Body of pancreas (tissue), 4 donors: ENCODE measurements at regions not wholly inside any gene's neighbourhood (a gene's known extent, or its start where the extent isn't known, plus 50 kb on each side); places are given as distances from the start of the nearest gene placed in this dataset.

Experiments
- ATAC-seq: fragments of 150-250 bp; one replicate; pipeline ENCODE4 v1.9.1; 2016
- DNase-seq, 4 donors: peaks; one replicate each; pipeline ENCODE4 v3.0.0-alpha.2; 2019
- H3K27ac ChIP-seq, 4 donors: fragments of 200-600 bp; sonication (generic); 1 replicate in 3 of 4; 2 replicates in 1 of 4; pipeline versions ENCODE4 v1.5.1 to v1.6.1; 2016 to 2019; ENCODE audit warnings: mild to moderate bottlenecking in 1 of 4, mixed read lengths in 1 of 4, moderate library complexity in 1 of 4
- H3K27me3 ChIP-seq, 2 donors: fragments of 200-600 bp; sonication (generic); one replicate each; pipeline ENCODE4 v1.6.0; 2016; ENCODE audit warnings: mild to moderate bottlenecking in 1 of 2
- H3K36me3 ChIP-seq, 2 donors: fragments of 200-600 bp; sonication (generic); replicated peaks in 1 of 2; 2 replicates each; pipeline ENCODE4 v1.5.1; 2016; ENCODE audit warnings: low read depth in 2 of 2; ENCODE audit not compliant: insufficient read depth in 1 of 2
- H3K4me1 ChIP-seq: fragments of 200-600 bp; sonication (generic); one replicate; pipeline ENCODE4 v1.6.0; 2016
- H3K4me3 ChIP-seq, 2 donors: fragments of 200-600 bp; sonication (generic); 1 replicate in 1 of 2; 2 replicates in 1 of 2; pipeline ENCODE4 v1.5.1; 2016 to 2019
- H3K9me3 ChIP-seq, 3 donors: fragments of 200-600 bp; sonication (generic); 1 replicate in 2 of 3; 2 replicates in 1 of 3; pipeline ENCODE4 v1.5.1; 2016
- CTCF ChIP-seq, 7 experiments: fragments of 450-650 bp in 4 of 7; fragments of 200-600 bp in 3 of 7; sonication (generic) in 3 of 7; IDR thresholded peaks; one replicate each; pipeline ENCODE4 v1.5.1; 2016 to 2019; ENCODE audit warnings: antibody characterized with exemption in 7 of 7
- POLR2A ChIP-seq, 3 donors: fragments of 450-650 bp; IDR thresholded peaks; one replicate each; pipeline ENCODE4 v1.6.1; 2016; ENCODE audit warnings: antibody characterized with exemption in 3 of 3, mild to moderate bottlenecking in 2 of 3
- WGBS, 2 donors: methylation state at CpG; one replicate each; pipeline ENCODE4 v1.1.5; 2017; 5-methylcytosine and 5-hydroxymethylcytosine counted together
- intact Hi-C: fragments of 100-400 bp; cut with DNase I; formaldehyde crosslinking; loops from one replicate; pipeline ENCODE4 v1.15.1; 2023

- intact Hi-C loops = no loop called here
- WGBS, 2 donors = 71 to 73% methylated on average over 4 of the region's 4 CpGs
- H3K9me3 ChIP-seq = no peaks in the 10 kb centered on the region
- TF ChIP-seq POLR2A (IDR thresholded peaks at IDR 0.05) (no peak), CTCF (IDR thresholded peaks at IDR 0.05) (no peak)
- ATAC-seq (no peak), DNase-seq (no peak)
- H3K27me3 ChIP-seq = no peaks in the 10 kb centered on the region
- H3K36me3 ChIP-seq = no peaks in the 10 kb centered on the region
- H3K27ac ChIP-seq = no peak overlapping the region
- no peak overlapping the region for H3K4me3 ChIP-seq
- H3K4me1 ChIP-seq = no peaks in the 10 kb centered on the region
Observed at GRCh38 chr2:125274718-125275117, 1249.6 kb downstream of the CNTNAP5 start.

DNA sequence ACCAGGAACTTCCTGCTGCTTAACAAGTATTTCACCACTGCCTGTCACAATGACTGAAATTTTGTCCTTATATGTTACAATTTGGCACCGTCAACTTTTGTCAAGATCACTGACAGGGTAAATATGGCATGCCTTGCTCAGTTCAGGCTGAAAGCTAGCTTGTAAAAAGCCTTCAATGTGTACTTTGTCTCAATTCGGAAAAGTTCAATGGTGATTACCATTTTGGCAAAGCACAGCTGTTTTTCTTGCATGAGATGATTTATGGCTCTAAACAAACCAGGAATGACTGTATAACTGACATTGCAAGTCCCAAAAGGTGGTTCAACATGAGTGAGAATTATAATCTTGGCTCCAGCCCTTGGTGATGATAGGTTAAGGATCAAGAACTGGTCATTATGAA is 1255.2 kb downstream of the CNTNAP5 start:
- Histone ChIP-seq H3K27me3 (no peaks in the 10 kb centered on the region), H3K36me3 (no peaks in the 10 kb centered on the region), H3K4me3 (no peak overlapping the region), H3K4me1 (no peaks in the 10 kb centered on the region), H3K27ac (no peak overlapping the region), H3K9me3 (no peaks in the 10 kb centered on the region)
- intact Hi-C loops = no loop called here
- TF ChIP-seq POLR2A (IDR thresholded peaks at IDR 0.05) (no peak), CTCF (IDR thresholded peaks at IDR 0.05) (no peak)
- peak; percentile 68 for ATAC-seq
- DNase-seq = no peak
- 9 to 16% methylated on average over 2 of the region's 2 CpGs for WGBS, 2 donors

- Histone ChIP-seq H3K4me1 (no peaks in the 10 kb centered on the region), H3K4me3 (no peak overlapping the region), H3K27me3 (no peaks in the 10 kb centered on the region), H3K9me3 (no peaks in the 10 kb centered on the region), H3K36me3 (no peaks in the 10 kb centered on the region), H3K27ac (no peak overlapping the region)
- intact Hi-C loops = no loop called here
- TF ChIP-seq CTCF (IDR thresholded peaks at IDR 0.05) (no peak), POLR2A (IDR thresholded peaks at IDR 0.05) (no peak)
- ATAC-seq (no peak), DNase-seq (no peak)
- WGBS, 2 donors = 46 to 48% methylated on average over 1 of the region's 1 CpG
Observed at GRCh38 chr2:125281242-125281641, 1256.2 kb downstream of the CNTNAP5 start.

- Histone ChIP-seq H3K4me1 (no peaks in the 10 kb centered on the region), H3K4me3 (no peak overlapping the region), H3K9me3 (no peaks in the 10 kb centered on the region), H3K36me3 (no peaks in the 10 kb centered on the region), H3K27me3 (no peaks in the 10 kb centered on the region), H3K27ac (no peak overlapping the region)
- no peak for DNase-seq
- no peak for TF ChIP-seq CTCF (IDR thresholded peaks at IDR 0.05)
- TF ChIP-seq POLR2A (IDR thresholded peaks at IDR 0.05) = no peak
- intact Hi-C loops = no loop called here
- 52 to 76% methylated on average over 5 of the region's 5 CpGs for WGBS, 2 donors
- ATAC-seq = no peak
Observed at GRCh38 chr2:125296742-125297141, 1271.7 kb downstream of the CNTNAP5 start.

DNA sequence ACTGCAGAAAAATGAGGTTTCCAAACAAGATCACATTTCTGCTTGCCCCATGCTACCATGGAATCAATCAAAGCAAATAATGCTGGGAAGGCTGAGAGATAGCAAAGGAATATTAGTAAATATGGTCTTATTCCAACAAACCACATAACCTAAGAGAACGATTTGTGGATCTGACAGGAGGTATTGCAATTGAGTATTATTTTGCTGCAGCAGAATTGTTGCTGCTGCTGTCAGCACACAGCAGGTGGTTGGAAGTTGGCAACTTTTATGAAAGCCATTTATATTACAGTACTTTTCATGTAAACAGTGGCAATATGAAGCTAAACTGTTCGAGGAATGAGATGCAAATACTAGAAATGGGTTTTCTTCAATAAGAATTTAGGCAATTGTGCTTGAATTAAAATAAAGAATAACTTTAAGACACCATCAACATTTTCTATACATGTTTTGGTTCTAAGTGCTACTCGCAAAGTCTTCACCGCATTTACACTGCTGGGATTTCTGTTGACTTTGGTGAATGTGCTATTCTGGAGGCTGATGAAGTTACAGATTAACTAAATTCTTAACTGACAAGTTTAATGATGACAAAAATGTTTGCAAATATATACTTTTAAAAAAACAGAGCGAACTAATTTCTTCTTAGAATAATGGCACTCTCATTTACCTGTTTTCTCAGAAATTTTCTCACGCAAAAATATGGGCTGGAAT is 1285.7 kb downstream of the CNTNAP5 start:
- ATAC-seq (no peak), DNase-seq (no peak)
- no peaks in the 10 kb centered on the region for H3K27me3 ChIP-seq
- H3K9me3 ChIP-seq = no peaks in the 10 kb centered on the region
- no peaks in the 10 kb centered on the region for H3K36me3 ChIP-seq
- H3K27ac ChIP-seq = no peak overlapping the region
- H3K4me3 ChIP-seq = no peak overlapping the region
- 19 to 25% methylated on average over 6 of the region's 6 CpGs for WGBS, 2 donors
- no peak for TF ChIP-seq CTCF (IDR thresholded peaks at IDR 0.05)
- intact Hi-C loops = no loop called here
- H3K4me1 ChIP-seq = peaks cover 13% of the 10 kb centered on the region
